HepG2 (cell line): ENCODE measurements at regions not wholly inside any gene's neighbourhood (a gene's known extent, or its start where the extent isn't known, plus 50 kb on each side); places are given as distances from the start of the nearest gene placed in this dataset.

Source experiments
- ATRX ChIP-seq: sonication (generic); formaldehyde crosslinking; IDR thresholded peaks from 2 replicates; pipeline ENCODE4 v1.4.0; 2020; ENCODE audit warnings: missing genetic modification reagents, borderline replicate concordance
- CEBPG ChIP-seq: IDR thresholded peaks from 2 replicates; pipeline ENCODE4 v1.6.1; 2016
- CHCHD3 ChIP-seq: sonication (generic); formaldehyde crosslinking; IDR thresholded peaks from 2 replicates; pipeline ENCODE4 v1.8.0; 2022; ENCODE audit warnings: mild to moderate bottlenecking, missing genetic modification reagents, moderate library complexity
- LRRFIP1 ChIP-seq: sonication (generic); formaldehyde crosslinking; conservative IDR thresholded peaks from 2 replicates; pipeline ENCODE4 v1.4.0; 2020; ENCODE audit warnings: missing genetic modification reagents
- PLRG1 ChIP-seq: fragments of 450-650 bp; conservative IDR thresholded peaks from 2 replicates; pipeline ENCODE4 v1.6.1; 2016
- POGZ ChIP-seq: sonication (generic); formaldehyde crosslinking; IDR thresholded peaks from 2 replicates; pipeline ENCODE4 v1.4.0; 2020; ENCODE audit warnings: mild to moderate bottlenecking, missing genetic modification reagents
- SALL1 ChIP-seq: sonication (generic); formaldehyde crosslinking; IDR thresholded peaks from 2 replicates; pipeline ENCODE4 v1.8.0; 2022; ENCODE audit warnings: mild to moderate bottlenecking, missing genetic modification reagents
- TAF15 ChIP-seq: fragments of 200-400 bp; formaldehyde crosslinking; IDR thresholded peaks from one replicate; pipeline ENCODE4 v1.6.1; 2018; ENCODE audit warnings: mild to moderate bottlenecking, low read depth, low read length; ENCODE audit not compliant: poor library complexity, severe bottlenecking
- TEAD2 ChIP-seq: sonication (generic); formaldehyde crosslinking; IDR thresholded peaks from 2 replicates; pipeline ENCODE4 v1.9.0; 2021; ENCODE audit warnings: missing genetic modification reagents
- ZFX ChIP-seq: sonication (generic); formaldehyde crosslinking; IDR thresholded peaks from 2 replicates; pipeline ENCODE4 v1.4.0; 2020; ENCODE audit warnings: mild to moderate bottlenecking, low read depth, missing genetic modification reagents, moderate library complexity
- ZNF225 ChIP-seq: sonication (generic); formaldehyde crosslinking; IDR thresholded peaks from 2 replicates; pipeline ENCODE4 v1.4.0; 2020; ENCODE audit warnings: mild to moderate bottlenecking, missing genetic modification reagents
- ZNF577 ChIP-seq: sonication (generic); formaldehyde crosslinking; IDR thresholded peaks from 2 replicates; pipeline ENCODE4 v1.4.0; 2020; ENCODE audit warnings: mild to moderate bottlenecking, low read depth, missing genetic modification reagents, borderline replicate concordance
- ZNF607 ChIP-seq: sonication (generic); formaldehyde crosslinking; IDR thresholded peaks from 2 replicates; pipeline ENCODE4 v1.5.1; 2020; ENCODE audit warnings: missing genetic modification reagents, mild to moderate bottlenecking, borderline replicate concordance
- ZNF770 ChIP-seq: sonication (generic); formaldehyde crosslinking; IDR thresholded peaks from 2 replicates; pipeline ENCODE4 v1.5.0; 2020; ENCODE audit warnings: mild to moderate bottlenecking, missing genetic modification reagents
- ZNF800 ChIP-seq: sonication (generic); formaldehyde crosslinking; IDR thresholded peaks from 2 replicates; pipeline ENCODE4 v1.4.0; 2020; ENCODE audit warnings: missing genetic modification reagents
- ZSCAN21 ChIP-seq: sonication (generic); formaldehyde crosslinking; IDR thresholded peaks from 2 replicates; pipeline ENCODE4 v1.8.0; 2022; ENCODE audit warnings: mild to moderate bottlenecking, missing genetic modification reagents, moderate library complexity, borderline replicate concordance
- TF ChIP-seq, protein P1 (sequence below): sonication (generic); formaldehyde crosslinking; IDR thresholded peaks from 2 replicates; pipeline ENCODE4 v1.8.0; 2022; ENCODE audit warnings: mild to moderate bottlenecking, missing genetic modification reagents, borderline replicate concordance
- TF ChIP-seq, protein P2 (sequence below): sonication (generic); formaldehyde crosslinking; IDR thresholded peaks from 2 replicates; pipeline ENCODE4 v1.5.1; 2020; ENCODE audit warnings: mild to moderate bottlenecking, missing genetic modification reagents, moderate library complexity

DNA sequence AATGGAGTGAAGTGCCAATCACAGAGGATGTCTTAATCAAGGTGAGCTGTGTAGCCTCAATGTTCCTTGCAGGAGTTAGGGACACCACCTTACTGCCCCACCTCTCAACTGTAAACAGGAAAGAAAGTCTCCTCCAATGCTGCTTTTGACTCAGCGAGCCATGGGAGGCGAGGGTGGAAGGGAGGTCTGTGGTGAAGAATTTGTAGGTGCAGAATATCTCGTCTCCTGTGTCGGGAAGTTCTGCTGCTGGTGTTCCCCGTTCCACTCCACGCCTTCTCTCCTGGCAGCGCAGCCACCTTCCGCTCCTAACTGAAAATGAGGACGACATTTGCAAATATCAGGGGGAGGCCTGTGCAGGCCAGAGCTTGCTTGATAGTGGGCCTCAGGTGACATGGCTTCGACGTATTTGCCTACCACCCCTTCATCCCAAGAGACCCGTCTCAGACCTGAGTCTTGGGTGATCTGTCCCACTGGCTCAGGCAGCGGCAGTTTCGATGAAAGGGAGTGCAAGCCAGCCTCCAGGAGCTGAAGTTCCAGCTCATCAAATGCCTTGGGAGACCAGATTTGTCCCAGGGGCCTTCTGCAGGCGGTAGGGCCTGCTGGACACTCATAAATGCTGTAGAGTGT, 368.3 kb upstream of the C1orf174 start (continued):
- TF ChIP-seq ZNF770: no peak
- TF ChIP-seq CHCHD3 (CRISPR knock-in tag): no peak
- TF ChIP-seq CEBPG (CRISPR knock-in tag): 0 out of 2 replicates have a peak, but pooled peaks have one; percentile 23
- no peak for TF ChIP-seq ZSCAN21 (CRISPR knock-in tag)
- TF ChIP-seq TAF15: no peak
- TF ChIP-seq, protein P1, sequence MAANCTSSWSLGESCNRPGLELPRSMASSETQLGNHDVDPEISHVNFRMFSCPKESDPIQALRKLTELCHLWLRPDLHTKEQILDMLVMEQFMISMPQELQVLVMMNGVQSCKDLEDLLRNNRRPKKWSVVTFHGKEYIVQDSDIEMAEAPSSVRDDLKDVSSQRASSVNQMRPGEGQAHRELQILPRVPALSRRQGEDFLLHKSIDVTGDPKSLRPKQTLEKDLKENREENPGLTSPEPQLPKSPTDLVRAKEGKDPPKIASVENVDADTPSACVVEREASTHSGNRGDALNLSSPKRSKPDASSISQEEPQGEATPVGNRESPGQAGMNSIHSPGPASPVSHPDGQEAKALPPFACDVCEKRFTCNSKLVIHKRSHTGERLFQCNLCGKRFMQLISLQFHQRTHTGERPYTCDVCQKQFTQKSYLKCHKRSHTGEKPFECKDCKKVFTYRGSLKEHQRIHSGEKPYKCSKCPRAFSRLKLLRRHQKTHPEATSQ (CRISPR knock-in tag): no peak
- no peak for TF ChIP-seq POGZ (CRISPR knock-in tag)
- TF ChIP-seq ZFX (CRISPR knock-in tag): 0 out of 2 replicates have a peak, but pooled peaks have one; percentile 28
- TF ChIP-seq ZNF800 (CRISPR knock-in tag): no peak
- TF ChIP-seq PLRG1: no peak
- TF ChIP-seq LRRFIP1 (CRISPR knock-in tag): no peak
- no peak for TF ChIP-seq TEAD2
- TF ChIP-seq ZNF225 (CRISPR knock-in tag): no peak
- TF ChIP-seq, protein P2, sequence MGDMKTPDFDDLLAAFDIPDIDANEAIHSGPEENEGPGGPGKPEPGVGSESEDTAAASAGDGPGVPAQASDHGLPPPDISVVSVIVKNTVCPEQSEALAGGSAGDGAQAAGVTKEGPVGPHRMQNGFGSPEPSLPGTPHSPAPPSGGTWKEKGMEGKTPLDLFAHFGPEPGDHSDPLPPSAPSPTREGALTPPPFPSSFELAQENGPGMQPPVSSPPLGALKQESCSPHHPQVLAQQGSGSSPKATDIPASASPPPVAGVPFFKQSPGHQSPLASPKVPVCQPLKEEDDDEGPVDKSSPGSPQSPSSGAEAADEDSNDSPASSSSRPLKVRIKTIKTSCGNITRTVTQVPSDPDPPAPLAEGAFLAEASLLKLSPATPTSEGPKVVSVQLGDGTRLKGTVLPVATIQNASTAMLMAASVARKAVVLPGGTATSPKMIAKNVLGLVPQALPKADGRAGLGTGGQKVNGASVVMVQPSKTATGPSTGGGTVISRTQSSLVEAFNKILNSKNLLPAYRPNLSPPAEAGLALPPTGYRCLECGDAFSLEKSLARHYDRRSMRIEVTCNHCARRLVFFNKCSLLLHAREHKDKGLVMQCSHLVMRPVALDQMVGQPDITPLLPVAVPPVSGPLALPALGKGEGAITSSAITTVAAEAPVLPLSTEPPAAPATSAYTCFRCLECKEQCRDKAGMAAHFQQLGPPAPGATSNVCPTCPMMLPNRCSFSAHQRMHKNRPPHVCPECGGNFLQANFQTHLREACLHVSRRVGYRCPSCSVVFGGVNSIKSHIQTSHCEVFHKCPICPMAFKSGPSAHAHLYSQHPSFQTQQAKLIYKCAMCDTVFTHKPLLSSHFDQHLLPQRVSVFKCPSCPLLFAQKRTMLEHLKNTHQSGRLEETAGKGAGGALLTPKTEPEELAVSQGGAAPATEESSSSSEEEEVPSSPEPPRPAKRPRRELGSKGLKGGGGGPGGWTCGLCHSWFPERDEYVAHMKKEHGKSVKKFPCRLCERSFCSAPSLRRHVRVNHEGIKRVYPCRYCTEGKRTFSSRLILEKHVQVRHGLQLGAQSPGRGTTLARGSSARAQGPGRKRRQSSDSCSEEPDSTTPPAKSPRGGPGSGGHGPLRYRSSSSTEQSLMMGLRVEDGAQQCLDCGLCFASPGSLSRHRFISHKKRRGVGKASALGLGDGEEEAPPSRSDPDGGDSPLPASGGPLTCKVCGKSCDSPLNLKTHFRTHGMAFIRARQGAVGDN (CRISPR knock-in tag): peak; percentile 1
- no peak for TF ChIP-seq ZNF577 (CRISPR knock-in tag)
- TF ChIP-seq ZNF607 (CRISPR knock-in tag): no peak
- peak; percentile 21; the same call in 1 of the 2 replicates for TF ChIP-seq SALL1 (CRISPR knock-in tag)
- no peak for TF ChIP-seq ATRX
